HepG2 (cell line): ENCODE measurements at regions not wholly inside any gene's neighbourhood (a gene's known extent, or its start where the extent isn't known, plus 50 kb on each side); places are given as distances from the start of the nearest gene placed in this dataset.

ENCODE experiments used
- ATAC-seq: fragments of 200-7000 bp; cut with Tn5 transposase; 3 replicates; pipeline ENCODE4 v1.9.1; 2020; ENCODE audit warnings: mild to moderate bottlenecking, moderate library complexity
- BruUV-seq: library from RNA; stranded (reverse); fragments of 400-500 nt; replicated peaks from 2 replicates; lab custom pipeline; 2021; lab: Mats Ljungman, UMichigan
- CTCF ChIA-PET: fragments of 300-600 bp; formaldehyde crosslinking; extraction: SDS; loops from one replicate; lab custom pipeline; 2021; ENCODE audit warnings: low total read pairs, inconsistent platforms, low intra/inter-chr PET ratio; lab: Yijun Ruan, JAX
- POLR2A ChIA-PET: fragments of 350-600 bp; sonication (Branson Sonifier 250); formaldehyde crosslinking; loops from one replicate; lab custom pipeline; 2020; ENCODE audit warnings: antibody characterized with exemption, inconsistent platforms; lab: Yijun Ruan, JAX
- DNase-seq: peaks from one replicate; pipeline ENCODE4 v3.0.0-alpha.2; 2015; ENCODE audit warnings: low spot score
- FAIRE-seq: peaks from 3 replicates; lab custom pipeline; 2011; peaks lifted over from hg19 to GRCh38; lab: Jason Lieb, UNC
- H2AFZ ChIP-seq: one replicate; pipeline ENCODE4 v1.6.1; 2011; ENCODE audit warnings: low read length, inconsistent platforms
- H3K27ac ChIP-seq: fragments of 300-600 bp; 3 replicates; pipeline ENCODE4 v1.8.0; 2011; ENCODE audit warnings: mixed run types, mild to moderate bottlenecking, mixed read lengths, low read length, inconsistent platforms; ENCODE audit not compliant: insufficient read depth; ENCODE audit errors: extremely low read length
- H3K27me3 ChIP-seq, 2 experiments: fragments of 200-600 bp in 1 of 2; 2 replicates in 1 of 2; 3 replicates in 1 of 2; pipeline versions ENCODE4 v1.6.0 to v1.8.0; 2011; ENCODE audit warnings: low read length in 2 of 2, mild to moderate bottlenecking in 2 of 2, moderate library complexity in 2 of 2, inconsistent platforms in 1 of 2; ENCODE audit not compliant: insufficient read depth in 2 of 2, control insufficient read depth in 1 of 2
- H3K36me3 ChIP-seq, 2 experiments: fragments of 200-600 bp in 1 of 2; replicated peaks in 1 of 2; 2 replicates in 1 of 2; 3 replicates in 1 of 2; pipeline versions ENCODE4 v1.5.1 to v1.8.0; 2011; ENCODE audit warnings: low read length in 2 of 2, inconsistent platforms in 1 of 2; ENCODE audit not compliant: insufficient read depth in 2 of 2, control insufficient read depth in 1 of 2
- H3K4me1 ChIP-seq: 2 replicates; pipeline ENCODE4 v1.5.1; 2012; ENCODE audit warnings: low read length, inconsistent platforms; ENCODE audit not compliant: insufficient read depth
- H3K4me2 ChIP-seq: 2 replicates; pipeline ENCODE4 v1.6.0; 2011; ENCODE audit warnings: low read depth, low read length, inconsistent platforms
- H3K4me3 ChIP-seq, 3 experiments: fragments of 200-600 bp in 1 of 3; sonication (generic), shearing (Covaris generic) in 1 of 3; replicated peaks in 1 of 3; 2 replicates each; pipeline ENCODE4 v1.5.1; 2011 to 2016; ENCODE audit warnings: low read length in 3 of 3, inconsistent platforms in 2 of 3, low read depth in 2 of 3, mild to moderate bottlenecking in 2 of 3, control low read depth in 1 of 3, mixed read lengths in 1 of 3; ENCODE audit not compliant: insufficient read depth in 1 of 3
- H3K79me2 ChIP-seq: one replicate; pipeline ENCODE4 v1.6.1; 2011; ENCODE audit warnings: low read length, inconsistent platforms; ENCODE audit not compliant: insufficient read depth
- H3K9ac ChIP-seq: 2 replicates; pipeline ENCODE4 v1.6.0; 2011; ENCODE audit warnings: mild to moderate bottlenecking, low read depth, low read length, inconsistent platforms; ENCODE audit not compliant: insufficient read depth
- H3K9me3 ChIP-seq: 2 replicates; pipeline ENCODE4 v1.5.1; 2012; ENCODE audit warnings: mild to moderate bottlenecking, low read length
- H4K20me1 ChIP-seq: 2 replicates; pipeline ENCODE4 v1.6.0; 2011; ENCODE audit warnings: inconsistent platforms, mild to moderate bottlenecking, low read length, moderate library complexity; ENCODE audit not compliant: insufficient read depth
- EED ChIP-seq: sonication (generic); formaldehyde crosslinking; IDR thresholded peaks from 2 replicates; pipeline ENCODE4 v1.5.0; 2020; ENCODE audit warnings: mild to moderate bottlenecking, missing genetic modification reagents
- GPN1 ChIP-seq: sonication (generic); formaldehyde crosslinking; IDR thresholded peaks from 2 replicates; pipeline ENCODE4 v1.5.1; 2020; ENCODE audit warnings: missing genetic modification reagents, borderline replicate concordance
- POLR2AphosphoS5 ChIP-seq: IDR thresholded peaks from 2 replicates; pipeline ENCODE4 v1.6.1; 2012; ENCODE audit warnings: low read depth, low read length
- ZBTB20 ChIP-seq: sonication (generic); formaldehyde crosslinking; IDR thresholded peaks from 2 replicates; pipeline ENCODE4 v1.8.1; 2023; ENCODE audit warnings: missing genetic modification reagents, low read depth, mild to moderate bottlenecking, borderline replicate concordance
- ZNF17 ChIP-seq: sonication (generic); formaldehyde crosslinking; IDR thresholded peaks from 2 replicates; pipeline ENCODE4 v1.5.0; 2020; ENCODE audit warnings: mild to moderate bottlenecking, missing genetic modification reagents
- ZNF546 ChIP-seq: sonication (generic); formaldehyde crosslinking; conservative IDR thresholded peaks from 2 replicates; pipeline ENCODE4 v1.8.1; 2023; ENCODE audit warnings: mild to moderate bottlenecking, missing genetic modification reagents
- WGBS: methylation state at CpG from one replicate; pipeline ENCODE4 v1.1.6; 2017; ENCODE audit warnings: low lambda C conversion rate; 5-methylcytosine and 5-hydroxymethylcytosine counted together
- in situ Hi-C: cut with HindIII; loops from 2 replicates; pipeline ENCODE4 v1.10.0; 2017; ENCODE audit warnings: low pct_unique_long_range_greater_than_20kb; ENCODE audit not compliant: extremely low pct_ligation_motif_present
- intact Hi-C: fragments of 100-400 bp; cut with micrococcal nuclease; formaldehyde crosslinking; loops from one replicate; pipeline ENCODE4 v1.10.0; 2022; ENCODE audit not compliant: unreplicated experiment
- TF ChIP-seq, protein P1 (sequence below): sonication (generic); formaldehyde crosslinking; IDR thresholded peaks from 2 replicates; pipeline ENCODE4 v1.5.1; 2020; ENCODE audit warnings: mild to moderate bottlenecking, missing genetic modification reagents
- TF ChIP-seq, protein P2 (sequence below): sonication (generic); formaldehyde crosslinking; IDR thresholded peaks from 2 replicates; pipeline ENCODE4 v1.8.1; 2023; ENCODE audit warnings: mild to moderate bottlenecking, missing genetic modification reagents
- TF ChIP-seq, protein P3 (sequence below): sonication (generic); formaldehyde crosslinking; IDR thresholded peaks from one replicate; pipeline ENCODE4 v1.5.1; 2020; ENCODE audit warnings: mild to moderate bottlenecking, missing genetic modification reagents; ENCODE audit errors: not compliant biosample characterization

DNA sequence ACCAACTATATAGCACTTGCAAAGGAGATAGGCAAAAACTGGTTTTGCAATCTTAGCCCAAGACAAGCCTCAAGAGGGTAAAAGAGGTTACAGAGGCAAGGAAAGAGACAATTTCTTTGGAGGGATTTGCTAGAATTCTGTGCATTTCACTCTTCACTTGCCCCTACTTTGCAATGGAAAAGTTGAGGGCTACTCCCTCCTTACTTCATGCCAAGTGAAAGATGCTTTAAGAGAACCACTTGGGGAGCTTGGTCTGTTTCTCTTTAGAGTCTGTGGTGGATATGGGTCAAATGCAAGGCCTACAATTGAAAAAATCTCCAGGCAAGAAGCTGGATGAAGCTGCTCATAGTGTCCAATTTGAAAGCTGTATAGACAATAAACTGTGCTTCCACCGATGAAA lies 167.7 kb upstream of the DIO2 start (continued):
- TF ChIP-seq, protein P1, sequence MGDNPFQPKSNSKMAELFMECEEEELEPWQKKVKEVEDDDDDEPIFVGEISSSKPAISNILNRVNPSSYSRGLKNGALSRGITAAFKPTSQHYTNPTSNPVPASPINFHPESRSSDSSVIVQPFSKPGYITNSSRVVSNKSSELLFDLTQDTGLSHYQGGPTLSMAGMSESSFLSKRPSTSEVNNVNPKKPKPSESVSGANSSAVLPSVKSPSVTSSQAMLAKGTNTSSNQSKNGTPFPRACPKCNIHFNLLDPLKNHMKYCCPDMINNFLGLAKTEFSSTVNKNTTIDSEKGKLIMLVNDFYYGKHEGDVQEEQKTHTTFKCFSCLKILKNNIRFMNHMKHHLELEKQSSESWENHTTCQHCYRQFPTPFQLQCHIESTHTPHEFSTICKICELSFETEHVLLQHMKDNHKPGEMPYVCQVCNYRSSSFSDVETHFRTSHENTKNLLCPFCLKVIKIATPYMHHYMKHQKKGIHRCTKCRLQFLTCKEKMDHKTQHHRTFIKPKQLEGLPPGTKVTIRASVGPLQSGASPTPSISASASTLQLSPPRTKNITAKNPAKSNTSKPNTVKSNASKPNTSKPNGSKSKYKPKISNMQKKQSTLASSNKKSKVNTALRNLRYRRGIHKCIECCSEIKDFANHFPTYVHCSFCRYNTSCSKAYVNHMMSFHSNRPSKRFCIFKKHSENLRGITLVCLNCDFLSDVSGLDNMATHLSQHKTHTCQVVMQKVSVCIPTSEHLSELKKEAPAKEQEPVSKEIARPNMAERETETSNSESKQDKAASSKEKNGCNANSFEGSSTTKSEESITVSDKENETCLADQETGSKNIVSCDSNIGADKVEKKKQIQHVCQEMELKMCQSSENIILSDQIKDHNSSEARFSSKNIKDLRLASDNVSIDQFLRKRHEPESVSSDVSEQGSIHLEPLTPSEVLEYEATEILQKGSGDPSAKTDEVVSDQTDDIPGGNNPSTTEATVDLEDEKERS = no peak
- no peak for TF ChIP-seq ZNF17
- TF ChIP-seq, all 625 proteins: peak for 0

DNA sequence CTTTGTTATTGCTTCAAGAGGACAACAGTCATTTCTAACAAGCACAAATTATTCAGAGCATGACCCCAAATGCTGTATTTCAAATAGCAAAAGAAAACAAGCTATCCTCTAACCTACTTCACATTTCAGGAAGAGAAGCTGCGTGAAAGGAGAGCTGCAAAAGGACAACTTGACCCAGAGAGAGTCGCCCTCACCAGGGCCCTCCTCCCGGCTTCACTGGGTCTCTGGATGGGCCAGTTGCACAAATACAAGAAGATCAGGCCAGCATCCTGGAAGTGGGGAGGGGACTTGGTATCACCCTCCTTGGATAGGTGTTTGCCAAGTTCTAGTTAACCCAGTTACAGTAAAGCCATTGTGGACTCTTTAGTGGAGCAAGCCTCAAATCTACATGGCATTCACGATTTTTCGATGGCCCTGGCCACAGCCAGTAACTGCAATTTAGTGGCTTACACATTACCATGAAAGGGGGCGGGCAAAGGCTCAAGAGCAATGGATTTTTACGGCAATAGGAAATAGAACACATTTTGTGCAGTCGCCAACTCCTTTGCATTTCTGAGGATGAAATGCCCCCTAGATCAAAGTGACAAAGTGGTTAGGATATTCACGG lies 166.9 kb upstream of the DIO2 start:
- H4K20me1 ChIP-seq = no peaks in the 10 kb centered on the region
- FAIRE-seq (no peak), ATAC-seq (no peak), DNase-seq (no peak)
- H3K36me3 ChIP-seq = no peaks in the 10 kb centered on the region
- no peak overlapping the region for H3K4me2 ChIP-seq
- no peaks in the 10 kb centered on the region for H3K9me3 ChIP-seq
- no peak for TF ChIP-seq EED (CRISPR knock-in tag)
- TF ChIP-seq ZNF546 (CRISPR knock-in tag) = no peak
- TF ChIP-seq ZBTB20 (CRISPR knock-in tag) = no peak
- no peak for TF ChIP-seq GPN1 (CRISPR knock-in tag)
- TF ChIP-seq, protein P2, sequence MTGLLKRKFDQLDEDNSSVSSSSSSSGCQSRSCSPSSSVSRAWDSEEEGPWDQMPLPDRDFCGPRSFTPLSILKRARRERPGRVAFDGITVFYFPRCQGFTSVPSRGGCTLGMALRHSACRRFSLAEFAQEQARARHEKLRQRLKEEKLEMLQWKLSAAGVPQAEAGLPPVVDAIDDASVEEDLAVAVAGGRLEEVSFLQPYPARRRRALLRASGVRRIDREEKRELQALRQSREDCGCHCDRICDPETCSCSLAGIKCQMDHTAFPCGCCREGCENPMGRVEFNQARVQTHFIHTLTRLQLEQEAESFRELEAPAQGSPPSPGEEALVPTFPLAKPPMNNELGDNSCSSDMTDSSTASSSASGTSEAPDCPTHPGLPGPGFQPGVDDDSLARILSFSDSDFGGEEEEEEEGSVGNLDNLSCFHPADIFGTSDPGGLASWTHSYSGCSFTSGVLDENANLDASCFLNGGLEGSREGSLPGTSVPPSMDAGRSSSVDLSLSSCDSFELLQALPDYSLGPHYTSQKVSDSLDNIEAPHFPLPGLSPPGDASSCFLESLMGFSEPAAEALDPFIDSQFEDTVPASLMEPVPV (CRISPR knock-in tag) = no peak
- TF ChIP-seq POLR2AphosphoS5 = no peak
- TF ChIP-seq, protein P3, sequence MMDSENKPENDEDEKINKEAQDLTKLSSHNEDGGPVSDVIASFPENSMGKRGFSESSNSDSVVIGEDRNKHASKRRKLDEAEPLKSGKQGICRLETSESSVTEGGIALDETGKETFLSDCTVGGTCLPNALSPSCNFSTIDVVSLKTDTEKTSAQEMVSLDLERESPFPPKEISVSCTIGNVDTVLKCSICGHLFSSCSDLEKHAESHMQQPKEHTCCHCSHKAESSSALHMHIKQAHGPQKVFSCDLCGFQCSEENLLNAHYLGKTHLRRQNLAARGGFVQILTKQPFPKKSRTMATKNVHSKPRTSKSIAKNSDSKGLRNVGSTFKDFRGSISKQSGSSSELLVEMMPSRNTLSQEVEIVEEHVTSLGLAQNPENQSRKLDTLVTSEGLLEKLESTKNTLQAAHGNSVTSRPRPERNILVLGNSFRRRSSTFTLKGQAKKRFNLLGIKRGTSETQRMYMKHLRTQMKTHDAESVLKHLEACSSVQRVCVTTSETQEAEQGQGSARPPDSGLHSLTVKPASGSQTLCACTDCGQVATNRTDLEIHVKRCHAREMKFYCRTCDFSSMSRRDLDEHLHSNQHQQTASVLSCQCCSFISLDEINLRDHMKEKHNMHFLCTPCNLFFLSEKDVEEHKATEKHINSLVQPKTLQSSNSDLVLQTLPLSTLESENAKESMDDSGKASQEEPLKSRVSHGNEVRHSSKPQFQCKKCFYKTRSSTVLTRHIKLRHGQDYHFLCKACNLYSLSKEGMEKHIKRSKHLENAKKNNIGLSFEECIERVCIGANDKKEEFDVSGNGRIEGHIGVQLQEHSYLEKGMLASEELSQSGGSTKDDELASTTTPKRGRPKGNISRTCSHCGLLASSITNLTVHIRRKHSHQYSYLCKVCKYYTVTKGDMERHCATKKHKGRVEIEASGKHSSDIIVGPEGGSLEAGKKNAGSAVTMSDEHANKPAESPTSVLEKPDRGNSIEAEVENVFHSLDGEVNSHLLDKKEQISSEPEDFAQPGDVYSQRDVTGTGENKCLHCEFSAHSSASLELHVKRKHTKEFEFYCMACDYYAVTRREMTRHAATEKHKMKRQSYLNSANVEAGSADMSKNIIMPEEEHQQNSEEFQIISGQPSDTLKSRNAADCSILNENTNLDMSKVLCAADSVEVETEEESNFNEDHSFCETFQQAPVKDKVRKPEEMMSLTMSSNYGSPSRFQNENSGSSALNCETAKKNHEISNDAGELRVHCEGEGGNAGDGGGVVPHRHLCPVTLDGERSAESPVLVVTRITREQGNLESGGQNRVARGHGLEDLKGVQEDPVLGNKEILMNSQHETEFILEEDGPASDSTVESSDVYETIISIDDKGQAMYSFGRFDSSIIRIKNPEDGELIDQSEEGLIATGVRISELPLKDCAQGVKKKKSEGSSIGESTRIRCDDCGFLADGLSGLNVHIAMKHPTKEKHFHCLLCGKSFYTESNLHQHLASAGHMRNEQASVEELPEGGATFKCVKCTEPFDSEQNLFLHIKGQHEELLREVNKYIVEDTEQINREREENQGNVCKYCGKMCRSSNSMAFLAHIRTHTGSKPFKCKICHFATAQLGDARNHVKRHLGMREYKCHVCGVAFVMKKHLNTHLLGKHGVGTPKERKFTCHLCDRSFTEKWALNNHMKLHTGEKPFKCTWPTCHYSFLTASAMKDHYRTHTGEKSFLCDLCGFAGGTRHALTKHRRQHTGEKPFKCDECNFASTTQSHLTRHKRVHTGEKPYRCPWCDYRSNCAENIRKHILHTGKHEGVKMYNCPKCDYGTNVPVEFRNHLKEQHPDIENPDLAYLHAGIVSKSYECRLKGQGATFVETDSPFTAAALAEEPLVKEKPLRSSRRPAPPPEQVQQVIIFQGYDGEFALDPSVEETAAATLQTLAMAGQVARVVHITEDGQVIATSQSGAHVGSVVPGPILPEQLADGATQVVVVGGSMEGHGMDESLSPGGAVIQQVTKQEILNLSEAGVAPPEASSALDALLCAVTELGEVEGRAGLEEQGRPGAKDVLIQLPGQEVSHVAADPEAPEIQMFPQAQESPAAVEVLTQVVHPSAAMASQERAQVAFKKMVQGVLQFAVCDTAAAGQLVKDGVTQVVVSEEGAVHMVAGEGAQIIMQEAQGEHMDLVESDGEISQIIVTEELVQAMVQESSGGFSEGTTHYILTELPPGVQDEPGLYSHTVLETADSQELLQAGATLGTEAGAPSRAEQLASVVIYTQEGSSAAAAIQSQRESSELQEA (CRISPR knock-in tag) = no peak
- no peak overlapping the region for H3K9ac ChIP-seq
- intact Hi-C loops = no loop called here
- in situ Hi-C loops = no loop called here
- no peak overlapping the region for H2AFZ ChIP-seq
- H3K27me3 ChIP-seq = no peaks in the 10 kb centered on the region; a peak in 1 of 5 replicates
- WGBS = 12% methylated on average over 9 of the region's 9 CpGs
- no TSS peak for BruUV-seq
- no peak overlapping the region for H3K4me3 ChIP-seq
- H3K4me1 ChIP-seq = no peaks in the 10 kb centered on the region
- ChIA-PET CTCF (no interaction called here), POLR2A (no interaction called here)
- no peaks in the 10 kb centered on the region for H3K79me2 ChIP-seq
- no peak overlapping the region for H3K27ac ChIP-seq
